WTC11 (cell line): ENCODE measurements at regions not wholly inside any gene's neighbourhood (a gene's known extent, or its start where the extent isn't known, plus 50 kb on each side); places are given as distances from the start of the nearest gene placed in this dataset.

ENCODE experiments used
- FOXK1 ChIP-seq: sonication (generic); formaldehyde crosslinking; IDR thresholded peaks from 2 replicates; pipeline ENCODE4 v1.8.0; 2022; ENCODE audit warnings: mild to moderate bottlenecking, moderate library complexity, missing genetic modification reagents
- TEAD4 ChIP-seq: sonication (generic); formaldehyde crosslinking; IDR thresholded peaks from 2 replicates; pipeline ENCODE4 v1.8.0; 2022; ENCODE audit warnings: mild to moderate bottlenecking, missing genetic modification reagents

DNA sequence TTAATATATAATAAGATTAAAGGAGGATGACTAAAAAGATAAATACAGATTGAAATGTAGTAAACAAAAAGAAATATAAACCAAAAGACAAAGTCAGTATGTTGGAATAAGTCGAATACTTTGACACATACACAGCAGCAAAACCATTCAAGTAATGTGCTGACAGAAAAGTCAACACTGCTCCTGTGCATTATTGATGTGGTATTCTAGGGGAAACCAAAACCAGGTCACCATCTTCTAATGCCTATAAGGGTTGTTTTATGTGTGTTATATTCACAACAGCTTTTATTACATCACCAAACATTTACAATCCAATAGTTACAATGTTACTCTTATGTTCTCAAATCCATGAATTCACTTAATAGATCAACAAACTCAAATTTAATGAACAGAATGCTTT lies 111.8 kb upstream of the DKK2 start:
- TF ChIP-seq TEAD4 (CRISPR knock-in tag): no peak
- no peak for TF ChIP-seq FOXK1 (CRISPR knock-in tag)
